H1 (cell line): ENCODE measurements at regions not wholly inside any gene's neighbourhood (a gene's known extent, or its start where the extent isn't known, plus 50 kb on each side); places are given as distances from the start of the nearest gene placed in this dataset.

ENCODE experiments used
- CTCF ChIA-PET: fragments of 300-600 bp; sonication (Branson Sonifier 250); formaldehyde crosslinking; loops from one replicate; lab custom pipeline; 2021; ENCODE audit not compliant: partially characterized antibody; lab: Charles Lee
- POLR2A ChIA-PET: fragments of 300-600 bp; sonication (Branson Sonifier 250); formaldehyde crosslinking; loops from one replicate; lab custom pipeline; 2021; ENCODE audit warnings: inconsistent platforms; ENCODE audit not compliant: partially characterized antibody; lab: Charles Lee
- DNase-seq, 2 experiments: peaks; one replicate each; pipeline versions ENCODE4 v3.0.0 to v3.0.0-alpha.2; 2010 to 2022; ENCODE audit warnings: low spot score in 2 of 2, low read depth in 1 of 2, mixed read lengths in 1 of 2
- FAIRE-seq: peaks from 2 replicates; lab custom pipeline; 2011; peaks lifted over from hg19 to GRCh38; lab: Jason Lieb, UNC
- H2AFZ ChIP-seq: 2 replicates; pipeline ENCODE4 v1.8.1; 2012; ENCODE audit warnings: low read length, inconsistent platforms
- H2AK5ac ChIP-seq: 2 replicates; pipeline ENCODE4 v1.6.1; 2013; ENCODE audit warnings: low read depth, low read length
- H2BK120ac ChIP-seq: replicated peaks from 2 replicates; pipeline ENCODE3; 2013; ENCODE audit warnings: low read depth, low read length, inconsistent platforms
- H2BK12ac ChIP-seq: 2 replicates; pipeline ENCODE4 v1.6.1; 2013; ENCODE audit warnings: low read depth, low read length
- H2BK15ac ChIP-seq: 2 replicates; pipeline ENCODE4 v1.6.1; 2013; ENCODE audit warnings: low read length
- H2BK20ac ChIP-seq: 2 replicates; pipeline ENCODE4 v1.6.1; 2013; ENCODE audit warnings: low read length
- H2BK5ac ChIP-seq: 2 replicates; pipeline ENCODE4 v1.6.1; 2013; ENCODE audit warnings: low read depth, low read length
- H3K14ac ChIP-seq: 2 replicates; pipeline ENCODE4 v1.6.1; 2013; ENCODE audit warnings: inconsistent platforms; ENCODE audit not compliant: insufficient read length
- H3K18ac ChIP-seq: 2 replicates; pipeline ENCODE4 v1.6.1; 2013; ENCODE audit warnings: low read length; ENCODE audit errors: extremely low read depth
- H3K23ac ChIP-seq: 2 replicates; pipeline ENCODE4 v1.6.1; 2013; ENCODE audit warnings: inconsistent platforms; ENCODE audit not compliant: insufficient read length
- H3K23me2 ChIP-seq: 2 replicates; pipeline ENCODE4 v1.6.1; 2013; ENCODE audit warnings: low read depth, low read length
- H3K27ac ChIP-seq: 2 replicates; pipeline ENCODE4 v1.6.1; 2011; ENCODE audit warnings: low read depth, low read length, inconsistent platforms
- H3K27me3 ChIP-seq, 4 experiments: replicated peaks in 1 of 4; 1 replicate in 1 of 4; 2 replicates in 3 of 4; pipeline versions ENCODE4 v1.6.1 to v1.8.1; 2011 to 2013; ENCODE audit warnings: low read length in 3 of 4, mild to moderate bottlenecking in 3 of 4, inconsistent platforms in 2 of 4, mixed read lengths in 2 of 4, moderate library complexity in 1 of 4; ENCODE audit not compliant: control insufficient read depth in 3 of 4, insufficient read depth in 3 of 4; ENCODE audit errors: extremely low read depth in 1 of 4
- H3K36me3 ChIP-seq, 4 experiments: 2 replicates each; pipeline versions ENCODE4 v1.6.1 to v1.8.1; 2011 to 2013; ENCODE audit warnings: mild to moderate bottlenecking in 4 of 4, low read length in 3 of 4, moderate library complexity in 2 of 4, control low read depth in 1 of 4, inconsistent platforms in 1 of 4; ENCODE audit not compliant: insufficient read depth in 4 of 4, control insufficient read depth in 2 of 4
- H3K4ac ChIP-seq: replicated peaks from 2 replicates; pipeline ENCODE3; 2013; ENCODE audit warnings: low read length, low read depth, mixed read lengths, inconsistent platforms; ENCODE audit not compliant: insufficient read length
- H3K4me1 ChIP-seq, 4 experiments: replicated peaks in 1 of 4; 1 replicate in 1 of 4; 2 replicates in 3 of 4; pipeline versions ENCODE4 v1.6.1 to v1.8.1; 2011 to 2013; ENCODE audit warnings: low read length in 3 of 4, inconsistent platforms in 2 of 4, mixed read lengths in 1 of 4; ENCODE audit not compliant: insufficient read depth in 4 of 4, control insufficient read depth in 3 of 4
- H3K4me2 ChIP-seq, 2 experiments: 2 replicates each; pipeline versions ENCODE4 v1.6.1 to v1.8.1; 2011 to 2013; ENCODE audit warnings: low read depth in 2 of 2, low read length in 2 of 2, control low read depth in 1 of 2, inconsistent platforms in 1 of 2, mild to moderate bottlenecking in 1 of 2; ENCODE audit not compliant: insufficient read depth in 1 of 2
- H3K4me3 ChIP-seq, 4 experiments: fragments of 200-600, 300-600 bp in 1 of 4; sonication (generic), shearing (Covaris generic), sonication (Bioruptor Twin) in 1 of 4; 2 replicates each; pipeline versions ENCODE4 v1.5.1 to v1.8.1; 2011 to 2016; ENCODE audit warnings: low read length in 4 of 4, low read depth in 3 of 4, control low read depth in 2 of 4, inconsistent platforms in 2 of 4, mild to moderate bottlenecking in 2 of 4, mixed read lengths in 1 of 4, moderate library complexity in 1 of 4; ENCODE audit not compliant: insufficient read depth in 2 of 4; ENCODE audit errors: extremely low read depth in 1 of 4
- H3K56ac ChIP-seq: replicated peaks from 2 replicates; pipeline ENCODE3; 2013; ENCODE audit warnings: low read depth, mild to moderate bottlenecking, mixed read lengths, low read length, inconsistent platforms; ENCODE audit not compliant: insufficient read length
- H3K79me1 ChIP-seq: 2 replicates; pipeline ENCODE4 v1.6.1; 2013; ENCODE audit warnings: low read depth, low read length, control low read depth
- H3K79me2 ChIP-seq, 2 experiments: 2 replicates each; pipeline versions ENCODE4 v1.6.1 to v1.8.1; 2012 to 2013; ENCODE audit warnings: low read length in 2 of 2, mild to moderate bottlenecking in 2 of 2, inconsistent platforms in 1 of 2; ENCODE audit not compliant: insufficient read depth in 2 of 2, control insufficient read depth in 1 of 2
- H3K9ac ChIP-seq, 4 experiments: replicated peaks in 1 of 4; 1 replicate in 1 of 4; 2 replicates in 3 of 4; pipeline versions ENCODE4 v1.6.1 to v1.8.1; 2011 to 2013; ENCODE audit warnings: low read depth in 3 of 4, low read length in 3 of 4, control low read depth in 2 of 4, mild to moderate bottlenecking in 2 of 4, moderate library complexity in 2 of 4, inconsistent platforms in 1 of 4; ENCODE audit errors: extremely low read depth in 1 of 4
- H3K9me3 ChIP-seq, 2 experiments: 2 replicates each; pipeline versions ENCODE4 v1.6.1 to v1.8.1; 2012 to 2013; ENCODE audit warnings: mild to moderate bottlenecking in 2 of 2, moderate library complexity in 2 of 2, control low read depth in 1 of 2, inconsistent platforms in 1 of 2, low read depth in 1 of 2, low read length in 1 of 2, mixed read lengths in 1 of 2; ENCODE audit not compliant: insufficient read depth in 2 of 2
- H4K20me1 ChIP-seq, 2 experiments: replicated peaks in 1 of 2; 2 replicates each; pipeline versions ENCODE3 to v1.8.1; 2011 to 2013; ENCODE audit warnings: inconsistent platforms in 2 of 2, low read length in 2 of 2, mild to moderate bottlenecking in 1 of 2; ENCODE audit not compliant: insufficient read depth in 2 of 2, control insufficient read depth in 1 of 2
- H4K5ac ChIP-seq: 2 replicates; pipeline ENCODE4 v1.6.1; 2013; ENCODE audit warnings: low read length, low read depth, mixed read lengths, inconsistent platforms; ENCODE audit not compliant: insufficient read length
- H4K8ac ChIP-seq: 2 replicates; pipeline ENCODE4 v1.8.0; 2013; ENCODE audit warnings: mild to moderate bottlenecking, moderate library complexity, low read length, inconsistent platforms; ENCODE audit not compliant: insufficient read depth; ENCODE audit errors: extremely low read depth
- H4K91ac ChIP-seq: replicated peaks from 2 replicates; pipeline ENCODE3; 2013; ENCODE audit warnings: low read length, mixed read lengths, inconsistent platforms; ENCODE audit not compliant: insufficient read length
- BRCA1 ChIP-seq: IDR thresholded peaks from 2 replicates; pipeline ENCODE4 v1.6.1; 2012; ENCODE audit warnings: low read depth, low read length, improper control_type of control experiment
- FOSL1 ChIP-seq: IDR thresholded peaks from 2 replicates; pipeline ENCODE4 v1.6.1; 2011; ENCODE audit warnings: mild to moderate bottlenecking, low read depth, low read length, moderate library complexity; ENCODE audit not compliant: insufficient read depth
- MAFK ChIP-seq: IDR thresholded peaks from 2 replicates; pipeline ENCODE4 v1.6.1; 2012; ENCODE audit warnings: low read depth, mild to moderate bottlenecking, improper control_type of control experiment, low read length
- NRF1 ChIP-seq: IDR thresholded peaks from 2 replicates; pipeline ENCODE4 v1.6.1; 2011; ENCODE audit warnings: mild to moderate bottlenecking, low read depth, low read length, improper control_type of control experiment
- RNF2 ChIP-seq: fragments of 200-900, 300-1000 bp; sonication (generic); IDR thresholded peaks from 2 replicates; pipeline ENCODE4 v1.7.1; 2016; ENCODE audit warnings: borderline replicate concordance, low read depth, mild to moderate bottlenecking, antibody characterized with exemption, low read length; ENCODE audit not compliant: poor library complexity, severe bottlenecking; ENCODE audit errors: missing control alignments
- RXRA ChIP-seq: IDR thresholded peaks from 2 replicates; pipeline ENCODE4 v1.6.1; 2011; ENCODE audit warnings: low read depth, mild to moderate bottlenecking, low read length, moderate library complexity; ENCODE audit not compliant: insufficient read depth
- SP1 ChIP-seq: IDR thresholded peaks from 2 replicates; pipeline ENCODE4 v1.6.1; 2011; ENCODE audit warnings: low read depth, low read length
- USF2 ChIP-seq: IDR thresholded peaks from 2 replicates; pipeline ENCODE4 v1.6.1; 2011; ENCODE audit warnings: low read length, improper control_type of control experiment
- WGBS, 2 experiments: shearing (Covaris generic) in 1 of 2; methylation state at CpG; one replicate each; pipeline versions ENCODE4 v1.1.6 to v1.1.7; 2013 to 2015; ENCODE audit warnings: low lambda C conversion rate in 2 of 2, mixed read lengths in 2 of 2, inconsistent platforms in 1 of 2, low coverage in 1 of 2, missing lambda C conversion rate in 1 of 2; ENCODE audit not compliant: insufficient replicate concordance in 2 of 2, insufficient coverage in 1 of 2, insufficient read length in 1 of 2; ENCODE audit errors: extremely low coverage in 1 of 2, missing lambda C conversion rate in 1 of 2; 5-methylcytosine and 5-hydroxymethylcytosine counted together
- TF ChIP-seq, protein P1 (sequence below): IDR thresholded peaks from 2 replicates; pipeline ENCODE4 v1.6.1; 2012; ENCODE audit warnings: low read length, inconsistent platforms

DNA sequence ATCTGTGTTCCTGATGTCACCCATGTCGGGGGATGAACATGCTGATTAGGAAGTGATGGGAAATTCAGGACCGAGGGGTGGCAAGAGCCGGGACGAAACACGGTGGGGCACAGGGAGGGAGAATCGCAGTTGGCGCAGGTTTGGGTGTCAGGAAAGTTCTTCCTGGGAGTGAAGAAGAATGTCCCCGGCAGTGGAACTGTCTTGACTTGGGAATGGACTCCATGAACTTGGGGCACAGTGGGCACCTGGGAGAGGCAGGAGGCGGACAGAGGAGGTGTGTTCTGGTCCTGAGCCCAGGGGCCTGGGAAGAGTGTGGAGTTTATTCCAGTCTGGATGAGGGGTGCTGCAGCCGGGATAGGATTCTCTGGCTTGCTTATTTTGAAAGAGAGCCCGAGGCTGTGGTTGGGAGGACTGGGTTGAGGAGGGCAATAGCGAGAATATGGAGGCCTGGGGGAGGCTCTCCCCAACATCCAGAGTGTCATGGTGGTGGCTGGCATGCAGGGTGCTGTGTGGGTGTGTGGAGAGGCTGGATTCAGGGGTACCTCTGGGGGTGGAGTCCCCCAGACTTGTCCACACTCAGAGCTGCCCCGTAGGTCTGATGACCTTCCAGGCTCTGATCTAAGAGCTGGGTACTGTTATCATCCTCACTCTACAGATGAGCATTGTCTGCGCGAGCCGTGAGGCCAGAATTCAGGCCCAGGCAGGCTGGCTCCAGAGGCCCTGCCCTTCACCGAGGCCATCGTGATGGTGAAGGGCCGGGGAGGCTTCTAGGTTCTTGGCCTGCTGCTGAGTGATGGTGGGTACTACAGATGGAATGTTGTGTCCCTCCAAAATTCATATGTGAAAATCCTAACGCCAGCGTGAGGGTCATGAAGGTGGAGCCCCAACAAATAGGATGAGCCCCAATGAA, 274.5 kb upstream of the C1orf174 start:
- H2BK15ac ChIP-seq = no peak overlapping the region
- H3K4me2 ChIP-seq = no peak overlapping the region
- no peak overlapping the region for H3K23ac ChIP-seq
- H3K18ac ChIP-seq = no peak overlapping the region
- FAIRE-seq (no peak), DNase-seq (peak in 1 of 2 experiments; percentile 28)
- ChIA-PET CTCF (no interaction called here), POLR2A (no interaction called here)
- no peak overlapping the region for H2BK20ac ChIP-seq
- no peaks in the 10 kb centered on the region for H4K20me1 ChIP-seq
- no peak overlapping the region for H3K4me3 ChIP-seq
- peak overlapping the region; percentile 15; the same call in 1 of the 2 replicates for H4K8ac ChIP-seq
- H3K79me2 ChIP-seq = no peaks in the 10 kb centered on the region
- H2BK12ac ChIP-seq = no peak overlapping the region
- H3K27me3 ChIP-seq = no peaks in the 10 kb centered on the region; a peak in 1 of 7 replicates
- H2BK120ac ChIP-seq = no peak overlapping the region
- H3K9ac ChIP-seq = no peak overlapping the region
- no peak overlapping the region for H2AFZ ChIP-seq
- H4K91ac ChIP-seq = no peak overlapping the region
- H2BK5ac ChIP-seq = no peak overlapping the region
- H3K4me1 ChIP-seq = peaks cover 0 to 4% (median 1%) of the 10 kb centered on the region in 4 experiments; a peak in 5 of 7 replicates
- no peaks in the 10 kb centered on the region for H3K9me3 ChIP-seq
- WGBS, 2 experiments = 87% methylated on average over 21 of the region's 21 CpGs; no CpG with 5 or more reads in 1 of the 2 experiments
- no peak overlapping the region for H3K56ac ChIP-seq
- H3K27ac ChIP-seq = no peak overlapping the region
- H3K79me1 ChIP-seq = no peaks in the 10 kb centered on the region
- H3K23me2 ChIP-seq = no peaks in the 10 kb centered on the region
- H3K14ac ChIP-seq = no peak overlapping the region
- no peak overlapping the region for H4K5ac ChIP-seq
- no peak overlapping the region for H2AK5ac ChIP-seq
- H3K36me3 ChIP-seq = no peaks in the 10 kb centered on the region
- no peak overlapping the region for H3K4ac ChIP-seq
- TF ChIP-seq SP1 = no peak
- TF ChIP-seq, protein P1, sequence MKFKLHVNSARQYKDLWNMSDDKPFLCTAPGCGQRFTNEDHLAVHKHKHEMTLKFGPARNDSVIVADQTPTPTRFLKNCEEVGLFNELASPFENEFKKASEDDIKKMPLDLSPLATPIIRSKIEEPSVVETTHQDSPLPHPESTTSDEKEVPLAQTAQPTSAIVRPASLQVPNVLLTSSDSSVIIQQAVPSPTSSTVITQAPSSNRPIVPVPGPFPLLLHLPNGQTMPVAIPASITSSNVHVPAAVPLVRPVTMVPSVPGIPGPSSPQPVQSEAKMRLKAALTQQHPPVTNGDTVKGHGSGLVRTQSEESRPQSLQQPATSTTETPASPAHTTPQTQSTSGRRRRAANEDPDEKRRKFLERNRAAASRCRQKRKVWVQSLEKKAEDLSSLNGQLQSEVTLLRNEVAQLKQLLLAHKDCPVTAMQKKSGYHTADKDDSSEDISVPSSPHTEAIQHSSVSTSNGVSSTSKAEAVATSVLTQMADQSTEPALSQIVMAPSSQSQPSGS = no peak
- no peak for TF ChIP-seq FOSL1
- no peak for TF ChIP-seq RXRA
- TF ChIP-seq NRF1 = no peak
- no peak for TF ChIP-seq USF2
- TF ChIP-seq MAFK = no peak
- no peak for TF ChIP-seq RNF2
- TF ChIP-seq BRCA1 = no peak
